Gastroesophageal sphincter (tissue), 4 donors: ENCODE measurements at regions not wholly inside any gene's neighbourhood (a gene's known extent, or its start where the extent isn't known, plus 50 kb on each side); places are given as distances from the start of the nearest gene placed in this dataset.

Source experiments
- ATAC-seq: fragments of 150-250 bp; one replicate; pipeline ENCODE4 v1.9.1; 2016; ENCODE audit warnings: mild to moderate bottlenecking, moderate library complexity
- H3K27ac ChIP-seq, 4 donors: fragments of 200-600 bp; sonication (generic) in 3 of 4; 1 replicate in 3 of 4; 2 replicates in 1 of 4; pipeline ENCODE4 v1.5.1; 2016 to 2019
- H3K27me3 ChIP-seq: fragments of 200-600 bp; sonication (generic); one replicate; pipeline ENCODE4 v1.5.1; 2019
- H3K36me3 ChIP-seq, 2 donors: fragments of 200-600 bp; sonication (generic); one replicate each; pipeline ENCODE4 v1.5.1; 2019; ENCODE audit warnings: control low read depth in 1 of 2
- H3K4me1 ChIP-seq, 3 donors: fragments of 200-600 bp; sonication (generic); 1 replicate in 2 of 3; 2 replicates in 1 of 3; pipeline ENCODE4 v1.5.1; 2016 to 2019; ENCODE audit warnings: control low read depth in 2 of 3
- H3K4me3 ChIP-seq, 2 donors: fragments of 200-600 bp; sonication (generic); one replicate each; pipeline ENCODE4 v1.5.1; 2019; ENCODE audit warnings: mild to moderate bottlenecking in 1 of 2, moderate library complexity in 1 of 2
- H3K9me3 ChIP-seq, 3 donors: fragments of 200-600 bp; sonication (generic); one replicate each; pipeline ENCODE4 v1.5.1; 2017 to 2019; ENCODE audit warnings: control low read depth in 2 of 3
- EP300 ChIP-seq: sonication (generic); formaldehyde crosslinking; IDR thresholded peaks from one replicate; pipeline ENCODE4 v1.6.1; 2017; ENCODE audit warnings: antibody characterized with exemption, mild to moderate bottlenecking
- POLR2A ChIP-seq, 2 donors: fragments of 450-650 bp; IDR thresholded peaks; one replicate each; pipeline ENCODE4 v1.6.1; 2017; ENCODE audit warnings: antibody characterized with exemption in 2 of 2, mild to moderate bottlenecking in 2 of 2, moderate library complexity in 1 of 2
- POLR2AphosphoS5 ChIP-seq: sonication (generic); formaldehyde crosslinking; IDR thresholded peaks from one replicate; pipeline ENCODE4 v1.6.1; 2017; ENCODE audit warnings: antibody characterized with exemption
- whole genome bisulfite sequencing, 2 donors: methylation state at CpG; one replicate each; pipeline ENCODE4 v1.1.5; 2018; ENCODE audit warnings: low coverage in 1 of 2; 5-methylcytosine and 5-hydroxymethylcytosine counted together
- TF ChIP-seq, protein P1 (sequence below), 4 experiments: fragments of 200-600 bp in 2 of 4; fragments of 450-650 bp in 2 of 4; sonication (generic) in 1 of 4; IDR thresholded peaks; one replicate each; pipeline ENCODE4 v1.5.1; 2017 to 2019; ENCODE audit warnings: antibody characterized with exemption in 4 of 4, mild to moderate bottlenecking in 2 of 4, moderate library complexity in 2 of 4

- H3K27me3 ChIP-seq: no peaks in the 10 kb centered on the region
- H3K27ac ChIP-seq: no peak overlapping the region
- H3K36me3 ChIP-seq: no peaks in the 10 kb centered on the region
- no peaks in the 10 kb centered on the region for H3K4me1 ChIP-seq
- no peak for ATAC-seq
- H3K4me3 ChIP-seq: no peak overlapping the region
- H3K9me3 ChIP-seq: no peaks in the 10 kb centered on the region
- TF ChIP-seq POLR2A (IDR thresholded peaks at IDR 0.05): no peak
Observed at GRCh38 chr7:115387137-115387536, 465.2 kb downstream of the MDFIC start.

- no peak overlapping the region for H3K27ac ChIP-seq
- H3K4me3 ChIP-seq: no peak overlapping the region
- WGBS, 2 donors: 94 to 100% methylated on average over 1 of the region's 1 CpG
- no peaks in the 10 kb centered on the region for H3K4me1 ChIP-seq
- TF ChIP-seq, protein P1, sequence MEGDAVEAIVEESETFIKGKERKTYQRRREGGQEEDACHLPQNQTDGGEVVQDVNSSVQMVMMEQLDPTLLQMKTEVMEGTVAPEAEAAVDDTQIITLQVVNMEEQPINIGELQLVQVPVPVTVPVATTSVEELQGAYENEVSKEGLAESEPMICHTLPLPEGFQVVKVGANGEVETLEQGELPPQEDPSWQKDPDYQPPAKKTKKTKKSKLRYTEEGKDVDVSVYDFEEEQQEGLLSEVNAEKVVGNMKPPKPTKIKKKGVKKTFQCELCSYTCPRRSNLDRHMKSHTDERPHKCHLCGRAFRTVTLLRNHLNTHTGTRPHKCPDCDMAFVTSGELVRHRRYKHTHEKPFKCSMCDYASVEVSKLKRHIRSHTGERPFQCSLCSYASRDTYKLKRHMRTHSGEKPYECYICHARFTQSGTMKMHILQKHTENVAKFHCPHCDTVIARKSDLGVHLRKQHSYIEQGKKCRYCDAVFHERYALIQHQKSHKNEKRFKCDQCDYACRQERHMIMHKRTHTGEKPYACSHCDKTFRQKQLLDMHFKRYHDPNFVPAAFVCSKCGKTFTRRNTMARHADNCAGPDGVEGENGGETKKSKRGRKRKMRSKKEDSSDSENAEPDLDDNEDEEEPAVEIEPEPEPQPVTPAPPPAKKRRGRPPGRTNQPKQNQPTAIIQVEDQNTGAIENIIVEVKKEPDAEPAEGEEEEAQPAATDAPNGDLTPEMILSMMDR (IDR thresholded peaks at IDR 0.05): no peak
- TF ChIP-seq POLR2AphosphoS5: no peak
- TF ChIP-seq EP300: no peak
- no peak for TF ChIP-seq POLR2A (IDR thresholded peaks at IDR 0.05)
- no peaks in the 10 kb centered on the region for H3K27me3 ChIP-seq
- ATAC-seq: no peak
- no peaks in the 10 kb centered on the region for H3K9me3 ChIP-seq
- H3K36me3 ChIP-seq: no peaks in the 10 kb centered on the region
Observed at GRCh38 chr7:115379321-115379720, 457.4 kb downstream of the MDFIC start.

- H3K36me3 ChIP-seq: no peaks in the 10 kb centered on the region
- H3K4me1 ChIP-seq: no peaks in the 10 kb centered on the region
- no peak overlapping the region for H3K27ac ChIP-seq
- no peak overlapping the region for H3K4me3 ChIP-seq
- H3K9me3 ChIP-seq: no peaks in the 10 kb centered on the region
- TF ChIP-seq POLR2A (IDR thresholded peaks at IDR 0.05) (no peak), EP300 (no peak), POLR2AphosphoS5 (no peak)
- TF ChIP-seq, protein P1 (IDR thresholded peaks at IDR 0.05): no peak
- ATAC-seq: no peak
- no peaks in the 10 kb centered on the region for H3K27me3 ChIP-seq
Observed at GRCh38 chr7:115368998-115369397, 447.1 kb downstream of the MDFIC start.

DNA sequence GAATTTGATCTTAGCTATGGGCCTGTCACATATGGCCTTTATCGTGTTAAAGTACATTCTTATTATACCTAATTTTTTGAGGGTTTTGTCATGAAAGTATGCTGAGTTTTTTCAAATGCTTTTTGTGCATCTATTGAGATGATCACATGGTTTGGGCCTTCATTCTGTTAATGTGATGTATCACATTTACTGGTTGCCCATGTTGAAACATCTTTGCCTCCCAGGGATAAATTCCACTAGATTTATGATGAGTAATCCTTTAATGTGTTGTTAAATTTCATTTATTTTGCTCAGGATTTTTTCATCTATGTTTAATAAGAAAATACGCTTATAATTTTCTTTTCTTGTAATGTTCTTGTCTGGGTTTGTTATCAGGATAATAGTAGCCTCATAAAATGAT lies 442.0 kb downstream of the MDFIC start:
- WGBS, 2 donors: 100% methylated on average over 2 of the region's 2 CpGs
- Histone ChIP-seq H3K4me3 (no peak overlapping the region), H3K27ac (no peak overlapping the region), H3K9me3 (no peaks in the 10 kb centered on the region), H3K36me3 (no peaks in the 10 kb centered on the region), H3K4me1 (no peaks in the 10 kb centered on the region), H3K27me3 (no peaks in the 10 kb centered on the region)
- TF ChIP-seq POLR2AphosphoS5: no peak
- no peak for TF ChIP-seq POLR2A (IDR thresholded peaks at IDR 0.05)
- TF ChIP-seq, protein P1 (IDR thresholded peaks at IDR 0.05): no peak
- no peak for TF ChIP-seq EP300
- ATAC-seq: no peak

GRCh38 chr7:115359955-115360354 lies 438.1 kb downstream of the MDFIC start:
- Histone ChIP-seq H3K27ac (no peak overlapping the region), H3K27me3 (no peaks in the 10 kb centered on the region), H3K9me3 (no peaks in the 10 kb centered on the region), H3K4me3 (no peak overlapping the region), H3K4me1 (no peaks in the 10 kb centered on the region), H3K36me3 (no peaks in the 10 kb centered on the region)
- no peak for ATAC-seq
- TF ChIP-seq, protein P1 (IDR thresholded peaks at IDR 0.05): no peak
- TF ChIP-seq POLR2AphosphoS5 (no peak), POLR2A (IDR thresholded peaks at IDR 0.05) (no peak), EP300 (no peak)

GRCh38 chr7:115359119-115359518 lies 437.2 kb downstream of the MDFIC start:
- no peak overlapping the region for H3K4me3 ChIP-seq
- H3K9me3 ChIP-seq: no peaks in the 10 kb centered on the region
- WGBS, 2 donors: 65 to 83% methylated on average over 1 of the region's 1 CpG
- no peaks in the 10 kb centered on the region for H3K4me1 ChIP-seq
- TF ChIP-seq POLR2A (IDR thresholded peaks at IDR 0.05): no peak
- TF ChIP-seq EP300: no peak
- TF ChIP-seq, protein P1 (IDR thresholded peaks at IDR 0.05): no peak
- TF ChIP-seq POLR2AphosphoS5: no peak
- no peaks in the 10 kb centered on the region for H3K36me3 ChIP-seq
- no peak overlapping the region for H3K27ac ChIP-seq
- H3K27me3 ChIP-seq: no peaks in the 10 kb centered on the region
- ATAC-seq: no peak
